KMS-11 (cell line): ENCODE measurements at regions not wholly inside any gene's neighbourhood (a gene's known extent, or its start where the extent isn't known, plus 50 kb on each side); places are given as distances from the start of the nearest gene placed in this dataset.

Source experiments
- H2AFZ ChIP-seq: fragments of 200-600 bp; sonication (generic); 2 replicates; pipeline ENCODE4 v1.6.1; 2016; ENCODE audit warnings: antibody characterized with exemption, mixed run types, low read depth
- H3K27ac ChIP-seq: fragments of 200-600 bp; sonication (generic); 2 replicates; pipeline ENCODE4 v1.6.1; 2016; ENCODE audit warnings: mild to moderate bottlenecking, mixed run types
- H3K27me3 ChIP-seq: fragments of 200-600 bp; sonication (generic); 2 replicates; pipeline ENCODE4 v1.6.1; 2017; ENCODE audit warnings: mild to moderate bottlenecking, low read depth, mixed run types, moderate library complexity; ENCODE audit not compliant: insufficient read depth
- H3K36me3 ChIP-seq: fragments of 200-600 bp; sonication (generic); 2 replicates; pipeline ENCODE4 v1.6.1; 2017; ENCODE audit warnings: mild to moderate bottlenecking, mixed run types; ENCODE audit not compliant: insufficient read depth
- H3K4me1 ChIP-seq: fragments of 200-600 bp; sonication (generic); 2 replicates; pipeline ENCODE4 v1.6.1; 2016; ENCODE audit warnings: mild to moderate bottlenecking, low read depth, mixed run types; ENCODE audit not compliant: poor library complexity, severe bottlenecking
- H3K4me2 ChIP-seq: fragments of 200-600 bp; sonication (generic); 2 replicates; pipeline ENCODE4 v1.7.0; 2016; ENCODE audit warnings: mild to moderate bottlenecking, mixed run types
- H3K4me3 ChIP-seq: fragments of 200-600 bp; sonication (generic); IDR thresholded peaks from 2 replicates; pipeline ENCODE4 v1.6.1; 2017; ENCODE audit warnings: low read depth, low read length, mixed read lengths; ENCODE audit not compliant: insufficient read depth
- H3K79me2 ChIP-seq: fragments of 200-600 bp; sonication (generic); 2 replicates; pipeline ENCODE4 v1.6.1; 2016; ENCODE audit warnings: low read depth, mixed run types; ENCODE audit not compliant: insufficient read depth
- H3K9ac ChIP-seq: fragments of 200-600 bp; sonication (generic); 2 replicates; pipeline ENCODE4 v1.6.1; 2016; ENCODE audit warnings: mild to moderate bottlenecking, mixed run types
- H4K20me1 ChIP-seq: fragments of 200-600 bp; sonication (generic); 2 replicates; pipeline ENCODE4 v1.6.1; 2016; ENCODE audit warnings: mild to moderate bottlenecking, mixed run types; ENCODE audit not compliant: insufficient read depth
- TF ChIP-seq, protein P1 (sequence below): fragments of 200-600 bp; sonication (generic); conservative IDR thresholded peaks from 2 replicates; pipeline ENCODE4 v1.6.1; 2017; ENCODE audit warnings: low read depth, mild to moderate bottlenecking, antibody characterized with exemption, low read length, moderate library complexity, mixed read lengths

DNA sequence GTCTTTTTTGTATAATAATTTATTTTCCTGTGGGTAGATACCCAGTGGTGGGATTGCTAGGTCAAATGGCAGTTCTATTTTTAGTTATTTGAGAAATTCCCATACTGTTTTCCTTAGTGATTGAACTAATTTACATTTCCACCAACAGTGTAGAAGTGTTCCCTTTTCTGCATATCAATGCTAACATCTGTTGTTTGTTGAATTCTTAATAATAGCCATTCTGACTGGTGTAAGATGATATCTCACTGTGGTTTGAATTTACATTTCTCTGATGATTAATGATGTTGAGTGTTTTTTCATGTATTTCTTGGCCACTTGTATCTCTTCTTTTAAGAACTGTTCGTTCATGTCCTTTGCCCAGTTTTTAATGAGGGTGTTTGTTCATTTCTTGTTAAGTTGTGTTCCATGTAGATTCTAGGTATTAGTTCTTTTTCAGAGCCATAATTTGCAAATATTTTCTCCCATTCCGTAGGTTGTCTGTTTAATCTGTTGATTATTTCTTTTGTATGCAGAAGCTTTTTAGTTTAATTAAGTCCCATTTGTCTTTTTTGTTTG lies 713.3 kb upstream of the EPHA6 start:
- no peak overlapping the region for H2AFZ ChIP-seq
- no peak overlapping the region for H3K27ac ChIP-seq
- no peaks in the 10 kb centered on the region for H3K79me2 ChIP-seq
- peaks cover 12% of the 10 kb centered on the region for H3K4me1 ChIP-seq
- H3K36me3 ChIP-seq: no peaks in the 10 kb centered on the region
- H3K4me3 ChIP-seq: no peak overlapping the region
- TF ChIP-seq, protein P1, sequence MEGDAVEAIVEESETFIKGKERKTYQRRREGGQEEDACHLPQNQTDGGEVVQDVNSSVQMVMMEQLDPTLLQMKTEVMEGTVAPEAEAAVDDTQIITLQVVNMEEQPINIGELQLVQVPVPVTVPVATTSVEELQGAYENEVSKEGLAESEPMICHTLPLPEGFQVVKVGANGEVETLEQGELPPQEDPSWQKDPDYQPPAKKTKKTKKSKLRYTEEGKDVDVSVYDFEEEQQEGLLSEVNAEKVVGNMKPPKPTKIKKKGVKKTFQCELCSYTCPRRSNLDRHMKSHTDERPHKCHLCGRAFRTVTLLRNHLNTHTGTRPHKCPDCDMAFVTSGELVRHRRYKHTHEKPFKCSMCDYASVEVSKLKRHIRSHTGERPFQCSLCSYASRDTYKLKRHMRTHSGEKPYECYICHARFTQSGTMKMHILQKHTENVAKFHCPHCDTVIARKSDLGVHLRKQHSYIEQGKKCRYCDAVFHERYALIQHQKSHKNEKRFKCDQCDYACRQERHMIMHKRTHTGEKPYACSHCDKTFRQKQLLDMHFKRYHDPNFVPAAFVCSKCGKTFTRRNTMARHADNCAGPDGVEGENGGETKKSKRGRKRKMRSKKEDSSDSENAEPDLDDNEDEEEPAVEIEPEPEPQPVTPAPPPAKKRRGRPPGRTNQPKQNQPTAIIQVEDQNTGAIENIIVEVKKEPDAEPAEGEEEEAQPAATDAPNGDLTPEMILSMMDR: no peak
- H3K4me2 ChIP-seq: no peak overlapping the region
- H3K27me3 ChIP-seq: no peaks in the 10 kb centered on the region
- no peaks in the 10 kb centered on the region for H4K20me1 ChIP-seq
- H3K9ac ChIP-seq: no peak overlapping the region

DNA sequence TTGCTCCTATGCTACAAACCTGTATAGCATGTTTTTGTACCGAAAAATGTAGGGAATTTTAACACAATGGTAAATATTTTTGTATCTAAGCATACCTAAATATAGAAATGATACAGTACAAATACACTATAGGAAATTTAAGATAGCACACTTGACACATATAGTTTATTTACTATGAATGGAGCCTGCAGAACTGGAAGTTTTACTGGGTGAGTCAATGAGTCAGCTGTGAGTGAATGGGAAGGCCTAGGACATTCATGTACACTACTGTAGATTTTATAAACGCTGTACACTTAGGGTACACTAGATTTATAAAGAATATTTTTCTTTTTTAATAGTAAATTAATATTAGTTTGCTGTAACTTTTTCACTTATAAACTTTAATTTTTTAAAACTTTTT lies 707.7 kb upstream of the EPHA6 start:
- peaks cover 2% of the 10 kb centered on the region for H3K4me1 ChIP-seq
- no peak overlapping the region for H2AFZ ChIP-seq
- TF ChIP-seq, protein P1: no peak
- no peak overlapping the region for H3K9ac ChIP-seq
- H4K20me1 ChIP-seq: no peaks in the 10 kb centered on the region
- no peaks in the 10 kb centered on the region for H3K79me2 ChIP-seq
- H3K36me3 ChIP-seq: no peaks in the 10 kb centered on the region
- no peak overlapping the region for H3K27ac ChIP-seq
- no peak overlapping the region for H3K4me2 ChIP-seq
- H3K4me3 ChIP-seq: no peak overlapping the region
- no peaks in the 10 kb centered on the region for H3K27me3 ChIP-seq
